CD4-positive, CD25-positive, alpha-beta regulatory T cell (primary cell): ENCODE measurements at regions not wholly inside any gene's neighbourhood (a gene's known extent, or its start where the extent isn't known, plus 50 kb on each side); places are given as distances from the start of the nearest gene placed in this dataset.
A peak's percentile ranks its signal among the peaks of the same experiment; 100 is the strongest.
"Not testable (repeated sequence)": the region's sequence is repeated elsewhere in the genome, so short reads cannot be mapped to it uniquely, and the experiment has no call there.

ENCODE experiments used
- ATAC-seq, 2 donors: fragments of 150-1000 bp; cut with Tn5 transposase; one replicate each; pipeline ENCODE4 v1.10.0; 2021; ENCODE audit warnings: low read depth in 2 of 2, moderate number of reproducible peaks in 2 of 2, moderate library complexity in 1 of 2
- DNase-seq, 3 donors: peaks; one replicate each; pipeline versions ENCODE4 v3.0.0 to v3.0.0-alpha.2; 2012 to 2022; ENCODE audit warnings: mixed read lengths in 1 of 3
- H3K27ac ChIP-seq: one replicate; pipeline ENCODE4 v1.7.0; 2013; ENCODE audit warnings: mild to moderate bottlenecking, low read length; ENCODE audit not compliant: insufficient read depth, poor library complexity, severe bottlenecking
- H3K27me3 ChIP-seq: one replicate; pipeline ENCODE4 v1.7.0; 2013; ENCODE audit warnings: low read length; ENCODE audit not compliant: control insufficient read depth, insufficient read depth
- H3K36me3 ChIP-seq: one replicate; pipeline ENCODE4 v1.7.0; 2013; ENCODE audit warnings: mild to moderate bottlenecking, low read length, moderate library complexity; ENCODE audit not compliant: control insufficient read depth, insufficient read depth
- H3K4me1 ChIP-seq: 2 replicates; pipeline ENCODE4 v1.7.0; 2013; ENCODE audit warnings: mild to moderate bottlenecking, low read length; ENCODE audit not compliant: insufficient read depth, control insufficient read depth, poor library complexity, severe bottlenecking
- H3K4me3 ChIP-seq: one replicate; pipeline ENCODE4 v1.7.0; 2013; ENCODE audit warnings: low read depth, mild to moderate bottlenecking, low read length, moderate library complexity
- H3K9me3 ChIP-seq, 2 experiments: 1 replicate in 1 of 2; 2 replicates in 1 of 2; pipeline ENCODE4 v1.7.0; 2013; ENCODE audit warnings: low read length in 2 of 2, mild to moderate bottlenecking in 1 of 2, moderate library complexity in 1 of 2; ENCODE audit not compliant: control insufficient read depth in 2 of 2
- H3K27ac Mint-ChIP-seq, 3 donors: one replicate each; pipeline ENCODE4 v1.8.0; 2020 to 2022; ENCODE audit warnings: mild to moderate bottlenecking in 3 of 3, mixed read lengths in 3 of 3, moderate library complexity in 2 of 3
- H3K27me3 Mint-ChIP-seq: one replicate; pipeline ENCODE4 v1.8.0; 2022; ENCODE audit warnings: mild to moderate bottlenecking, mixed read lengths
- H3K36me3 Mint-ChIP-seq: one replicate; pipeline ENCODE4 v1.8.0; 2020; ENCODE audit warnings: mixed read lengths
- H3K4me1 Mint-ChIP-seq, 4 donors: one replicate each; pipeline ENCODE4 v1.8.0; 2020 to 2022; ENCODE audit warnings: mixed read lengths in 4 of 4, mild to moderate bottlenecking in 1 of 4
- H3K4me3 Mint-ChIP-seq, 4 donors: one replicate each; pipeline ENCODE4 v1.8.0; 2020 to 2022; ENCODE audit warnings: mild to moderate bottlenecking in 4 of 4, mixed read lengths in 4 of 4, moderate library complexity in 3 of 4
- H3K9me3 Mint-ChIP-seq, 7 donors: one replicate each; pipeline ENCODE4 v1.8.0; 2020 to 2022; ENCODE audit warnings: mixed read lengths in 7 of 7, mild to moderate bottlenecking in 3 of 7, moderate library complexity in 2 of 7

DNA sequence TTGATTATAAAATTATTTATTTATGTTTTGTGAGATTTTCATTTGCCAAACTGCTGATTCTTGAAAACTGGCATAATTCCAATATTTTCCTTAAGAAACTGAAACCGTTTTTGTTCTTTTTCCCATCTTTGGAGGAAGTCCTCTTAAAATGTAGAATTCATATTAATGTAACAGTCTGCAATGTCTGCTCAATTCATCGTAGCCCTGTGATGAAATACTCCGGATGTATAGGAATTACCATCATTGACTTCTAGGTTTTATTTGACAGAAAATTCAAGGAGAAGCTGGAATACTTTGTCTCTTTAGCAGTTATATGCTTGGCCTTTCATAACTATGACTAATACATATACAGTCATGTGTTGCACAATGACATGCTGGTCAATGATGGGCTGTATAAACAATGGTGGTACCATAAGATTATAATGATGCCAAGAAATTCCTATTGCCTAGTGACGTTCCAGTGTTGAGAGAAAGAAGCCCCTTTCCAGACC is 185.0 kb upstream of the GPRIN3 start:
- no peaks in the 10 kb centered on the region for H3K36me3 Mint-ChIP-seq
- H3K27me3 Mint-ChIP-seq, result no peaks in the 10 kb centered on the region
- H3K27me3 ChIP-seq, result no peaks in the 10 kb centered on the region
- H3K4me1 Mint-ChIP-seq, result no peaks in the 10 kb centered on the region
- H3K4me3 ChIP-seq, result no peak overlapping the region
- DNase-seq, result no peak
- no peak overlapping the region for H3K4me3 Mint-ChIP-seq
- H3K27ac ChIP-seq, result no peak overlapping the region
- peaks cover 0 to 1% (median 0%) of the 10 kb centered on the region in 7 donors for H3K9me3 Mint-ChIP-seq
- H3K36me3 ChIP-seq, result no peaks in the 10 kb centered on the region
- H3K27ac Mint-ChIP-seq, result no peak overlapping the region
- no peaks in the 10 kb centered on the region for H3K9me3 ChIP-seq
- no peaks in the 10 kb centered on the region for H3K4me1 ChIP-seq
- ATAC-seq, result no peak

- Mint-ChIP-seq H3K4me3 (no peak overlapping the region), H3K36me3 (no peaks in the 10 kb centered on the region), H3K27ac (no peak overlapping the region), H3K27me3 (no peaks in the 10 kb centered on the region), H3K9me3 (peaks cover 0 to 1% (median 0%) of the 10 kb centered on the region in 7 donors), H3K4me1 (no peaks in the 10 kb centered on the region)
- ATAC-seq (no peak), DNase-seq (no peak)
- no peaks in the 10 kb centered on the region for H3K4me1 ChIP-seq
- no peaks in the 10 kb centered on the region for H3K9me3 ChIP-seq
- H3K4me3 ChIP-seq, result no peak overlapping the region
- H3K27me3 ChIP-seq, result no peaks in the 10 kb centered on the region
- no peaks in the 10 kb centered on the region for H3K36me3 ChIP-seq
- no peak overlapping the region for H3K27ac ChIP-seq
These were observed 184.2 kb upstream of the GPRIN3 start for GRCh38 chr4:89491761-89492160.

DNA sequence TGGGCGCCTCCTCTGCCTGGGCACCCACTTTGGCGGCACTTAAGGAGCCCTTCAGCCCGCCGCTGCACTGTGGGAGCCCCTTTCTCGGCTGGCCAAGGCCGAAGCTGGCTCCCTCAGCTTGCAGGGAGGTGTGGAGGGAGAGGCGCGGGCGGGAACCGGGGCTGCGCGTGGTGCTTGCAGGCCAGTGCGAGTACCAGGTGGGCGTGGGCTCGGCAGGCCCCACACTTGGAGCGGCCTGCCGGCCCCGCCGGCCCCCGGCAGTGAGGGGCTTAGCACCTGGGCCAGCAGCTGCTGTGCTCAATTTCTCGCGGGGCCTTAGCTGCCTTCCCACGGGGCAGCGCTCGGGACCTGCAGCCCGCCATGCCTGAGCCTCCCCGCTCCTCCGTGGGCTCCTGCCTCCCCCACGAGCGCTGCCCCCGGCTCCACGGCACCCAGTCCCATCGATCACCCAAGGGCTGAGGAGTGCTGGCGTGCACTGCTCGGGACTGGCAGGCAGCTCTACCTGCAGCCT is 182.4 kb upstream of the GPRIN3 start:
- not testable (repeated sequence) for H3K27me3 Mint-ChIP-seq, H3K27ac Mint-ChIP-seq, H3K27ac ChIP-seq, ATAC-seq, H3K36me3 Mint-ChIP-seq, H3K9me3 ChIP-seq, H3K27me3 ChIP-seq, DNase-seq, H3K4me1 ChIP-seq, H3K9me3 Mint-ChIP-seq, H3K4me1 Mint-ChIP-seq, H3K4me3 Mint-ChIP-seq, H3K36me3 ChIP-seq, H3K4me3 ChIP-seq

GRCh38 chr4:89489338-89489771 is 181.8 kb upstream of the GPRIN3 start:
- Mint-ChIP-seq H3K27ac (no peak overlapping the region), H3K4me3 (no peak overlapping the region), H3K4me1 (no peaks in the 10 kb centered on the region), H3K9me3 (peaks cover 0 to 1% (median 0%) of the 10 kb centered on the region in 7 donors), H3K27me3 (peaks cover 5% of the 10 kb centered on the region), H3K36me3 (no peaks in the 10 kb centered on the region)
- no peaks in the 10 kb centered on the region for H3K9me3 ChIP-seq
- no peaks in the 10 kb centered on the region for H3K4me1 ChIP-seq
- no peaks in the 10 kb centered on the region for H3K36me3 ChIP-seq
- no peak overlapping the region for H3K27ac ChIP-seq
- no peaks in the 10 kb centered on the region for H3K27me3 ChIP-seq
- DNase-seq, result no peak
- no peak overlapping the region for H3K4me3 ChIP-seq
- no peak for ATAC-seq

- ATAC-seq (no peak), DNase-seq (no peak)
- H3K27ac ChIP-seq, result no peak overlapping the region
- no peaks in the 10 kb centered on the region for H3K4me1 Mint-ChIP-seq
- peaks cover 5% of the 10 kb centered on the region for H3K27me3 Mint-ChIP-seq
- H3K36me3 Mint-ChIP-seq, result no peaks in the 10 kb centered on the region
- no peaks in the 10 kb centered on the region for H3K27me3 ChIP-seq
- no peaks in the 10 kb centered on the region for H3K9me3 ChIP-seq
- no peak overlapping the region for H3K4me3 Mint-ChIP-seq
- H3K4me3 ChIP-seq, result no peak overlapping the region
- H3K4me1 ChIP-seq, result no peaks in the 10 kb centered on the region
- peaks cover 0 to 1% (median 0%) of the 10 kb centered on the region in 7 donors for H3K9me3 Mint-ChIP-seq
- H3K36me3 ChIP-seq, result no peaks in the 10 kb centered on the region
- H3K27ac Mint-ChIP-seq, result no peak overlapping the region
These were observed 181.1 kb upstream of the GPRIN3 start for GRCh38 chr4:89488736-89489135.

DNA sequence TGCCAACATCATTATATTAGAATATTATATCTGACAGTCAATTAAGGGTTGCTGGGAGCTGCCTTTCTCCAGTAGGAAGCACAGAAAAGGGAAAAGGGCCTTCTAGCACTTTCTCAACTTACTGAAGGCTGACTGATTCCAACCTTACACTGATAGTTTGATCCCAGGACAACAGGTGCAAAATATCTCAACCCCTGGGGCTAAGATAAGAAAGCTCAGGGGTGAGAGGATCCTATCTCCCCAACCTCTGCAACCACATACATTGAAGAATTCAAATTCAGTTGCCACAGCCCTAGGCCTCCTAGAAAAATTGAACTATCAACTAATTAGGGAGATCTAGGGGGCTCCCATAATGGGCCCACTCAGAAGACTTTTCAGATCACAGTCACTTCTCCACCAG is 179.1 kb upstream of the GPRIN3 start:
- no peak for ATAC-seq

DNA sequence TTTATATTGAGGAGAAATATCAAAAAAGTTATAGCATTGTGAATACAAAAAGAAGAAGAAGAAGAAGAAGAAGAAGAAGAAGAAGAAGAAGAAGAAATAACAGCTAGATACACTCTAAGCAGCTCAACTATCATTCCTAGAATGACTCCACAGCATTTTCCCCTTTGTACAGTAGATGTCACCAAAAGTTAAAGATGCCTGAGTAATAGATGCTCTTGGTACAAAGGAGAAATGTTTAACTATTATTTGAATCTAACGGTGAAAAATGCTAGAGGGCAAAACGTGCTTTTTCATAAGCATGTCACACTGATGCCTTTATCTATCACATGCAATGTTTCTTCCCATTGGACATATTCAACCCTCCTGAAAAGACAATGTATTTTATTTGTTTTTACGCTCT is 178.4 kb upstream of the GPRIN3 start:
- H3K4me3 Mint-ChIP-seq, result no peak overlapping the region
- peaks cover 0 to 1% (median 0%) of the 10 kb centered on the region in 7 donors for H3K9me3 Mint-ChIP-seq
- Histone ChIP-seq H3K27me3 (no peaks in the 10 kb centered on the region), H3K36me3 (no peaks in the 10 kb centered on the region), H3K4me1 (no peaks in the 10 kb centered on the region), H3K4me3 (no peak overlapping the region), H3K27ac (no peak overlapping the region), H3K9me3 (no peaks in the 10 kb centered on the region)
- no peak overlapping the region for H3K27ac Mint-ChIP-seq
- DNase-seq (no peak), ATAC-seq (no peak)
- peaks cover 5% of the 10 kb centered on the region for H3K27me3 Mint-ChIP-seq
- no peaks in the 10 kb centered on the region for H3K36me3 Mint-ChIP-seq
- H3K4me1 Mint-ChIP-seq, result no peaks in the 10 kb centered on the region

More for the DNA sequence above, 179.1 kb upstream of the GPRIN3 start:
- Mint-ChIP-seq H3K4me3 (no peak overlapping the region), H3K27me3 (peaks cover 5% of the 10 kb centered on the region), H3K4me1 (no peaks in the 10 kb centered on the region), H3K36me3 (no peaks in the 10 kb centered on the region), H3K9me3 (peaks cover 0 to 1% (median 0%) of the 10 kb centered on the region in 7 donors), H3K27ac (peak overlapping the region in 1 of 3 donors; percentile 12)
- H3K4me3 ChIP-seq, result no peak overlapping the region
- no peaks in the 10 kb centered on the region for H3K9me3 ChIP-seq
- H3K4me1 ChIP-seq, result no peaks in the 10 kb centered on the region
- H3K27me3 ChIP-seq, result no peaks in the 10 kb centered on the region
- H3K27ac ChIP-seq, result no peak overlapping the region
- H3K36me3 ChIP-seq, result no peaks in the 10 kb centered on the region
- no peak for DNase-seq

DNA sequence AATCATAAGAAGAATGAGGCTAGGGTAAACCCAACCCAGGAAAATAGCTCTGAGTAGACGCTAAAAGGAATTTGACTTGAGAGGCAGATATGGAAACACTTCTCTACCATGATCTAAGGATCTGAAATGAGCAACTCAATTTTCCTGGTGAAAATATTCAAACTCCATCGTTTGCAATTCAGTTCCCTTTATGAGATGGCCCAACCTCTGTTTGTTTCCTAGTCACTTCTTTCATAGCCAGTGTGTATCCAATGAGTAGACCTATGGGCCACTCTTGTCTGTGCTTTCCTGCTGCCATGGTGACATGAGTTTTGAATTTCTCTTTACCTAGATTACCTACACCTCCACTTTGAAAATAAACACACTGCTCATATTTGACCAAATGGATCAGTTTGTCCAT is 176.2 kb upstream of the GPRIN3 start:
- Histone ChIP-seq H3K4me3 (no peak overlapping the region), H3K27me3 (no peaks in the 10 kb centered on the region), H3K4me1 (no peaks in the 10 kb centered on the region), H3K9me3 (no peaks in the 10 kb centered on the region), H3K36me3 (no peaks in the 10 kb centered on the region), H3K27ac (no peak overlapping the region)
- no peaks in the 10 kb centered on the region for H3K36me3 Mint-ChIP-seq
- peaks cover 0 to 8% (median 0%) of the 10 kb centered on the region in 7 donors for H3K9me3 Mint-ChIP-seq
- H3K4me3 Mint-ChIP-seq, result no peak overlapping the region
- H3K4me1 Mint-ChIP-seq, result no peaks in the 10 kb centered on the region
- H3K27me3 Mint-ChIP-seq, result peaks cover 16% of the 10 kb centered on the region
- H3K27ac Mint-ChIP-seq, result no peak overlapping the region
- ATAC-seq, result no peak
- DNase-seq, result no peak
